Frontal cortex (tissue), 3 donors: ENCODE measurements at regions not wholly inside any gene's neighbourhood (a gene's known extent, or its start where the extent isn't known, plus 50 kb on each side); places are given as distances from the start of the nearest gene placed in this dataset.
A peak's percentile ranks its signal among the peaks of the same experiment; 100 is the strongest.
"Not testable (repeated sequence)": the region's sequence is repeated elsewhere in the genome, so short reads cannot be mapped to it uniquely, and the experiment has no call there.

ENCODE experiments used
- DNase-seq, 2 donors: peaks; one replicate each; pipeline ENCODE4 v3.0.0; 2012; ENCODE audit warnings: low spot score in 2 of 2
- FAIRE-seq: peaks from 2 replicates; lab custom pipeline; 2012; peaks lifted over from hg19 to GRCh38; lab: Jason Lieb, UNC
- donor health status: control.
- donor health status: control.
- donor health status: control.

DNA sequence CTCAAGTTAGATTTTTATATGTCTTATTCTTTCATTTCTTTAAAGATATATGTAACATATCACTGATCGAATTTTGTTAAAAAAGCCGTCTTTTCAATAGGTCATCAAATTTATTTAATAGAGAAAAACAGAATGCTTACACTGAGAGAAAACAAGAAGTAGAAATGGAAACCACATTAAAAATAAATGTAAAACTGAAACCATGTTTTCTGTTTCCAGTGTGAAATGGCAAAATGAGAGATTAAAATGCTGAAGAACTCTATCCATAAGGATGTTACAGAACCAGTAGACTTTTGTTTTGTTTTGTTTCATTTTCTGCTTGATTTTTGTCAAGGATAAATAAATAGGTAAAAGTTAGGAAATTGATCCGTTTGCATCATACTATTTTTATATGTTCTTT, 210.1 kb downstream of the PRDM9 start:
- no peak for DNase-seq
- FAIRE-seq: no peak

DNA sequence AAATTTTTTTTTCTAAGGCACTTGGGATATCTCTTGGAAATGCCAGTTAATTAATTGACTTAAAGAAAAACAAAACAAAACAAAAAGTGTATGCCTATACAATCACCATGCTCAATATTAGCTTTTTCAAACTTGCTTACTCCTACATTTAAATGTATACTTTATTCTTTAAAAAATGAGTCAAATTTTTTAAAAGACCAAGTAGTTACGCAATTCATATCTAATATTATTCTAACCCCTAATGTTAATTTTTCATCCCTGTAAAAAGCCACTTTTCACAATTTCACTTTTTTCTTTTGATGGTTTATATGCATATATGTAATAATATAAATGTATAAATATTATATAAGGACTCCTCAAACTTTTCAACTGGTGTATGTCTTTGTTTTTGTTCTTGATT, 211.2 kb downstream of the PRDM9 start:
- no peak for DNase-seq
- no peak for FAIRE-seq

DNA sequence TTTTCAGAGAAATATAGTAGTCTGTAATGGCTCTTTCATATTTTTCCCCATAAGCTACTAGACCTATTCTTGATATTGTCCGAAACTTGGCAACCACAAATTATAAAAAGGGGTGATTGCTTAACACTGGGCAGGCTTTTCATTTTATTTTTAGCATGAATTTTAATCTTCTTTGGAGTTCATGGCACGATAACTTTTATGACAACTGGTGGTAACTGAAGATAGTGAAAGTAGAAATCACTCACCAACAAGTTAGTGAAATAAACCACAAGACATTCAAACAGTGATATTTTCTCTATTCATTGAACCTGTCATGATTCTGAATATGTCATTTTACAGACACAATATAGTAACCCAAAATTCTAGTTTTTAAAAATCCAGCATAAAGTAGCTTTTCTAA, 213.9 kb downstream of the PRDM9 start:
- FAIRE-seq: no peak
- DNase-seq: no peak

DNA sequence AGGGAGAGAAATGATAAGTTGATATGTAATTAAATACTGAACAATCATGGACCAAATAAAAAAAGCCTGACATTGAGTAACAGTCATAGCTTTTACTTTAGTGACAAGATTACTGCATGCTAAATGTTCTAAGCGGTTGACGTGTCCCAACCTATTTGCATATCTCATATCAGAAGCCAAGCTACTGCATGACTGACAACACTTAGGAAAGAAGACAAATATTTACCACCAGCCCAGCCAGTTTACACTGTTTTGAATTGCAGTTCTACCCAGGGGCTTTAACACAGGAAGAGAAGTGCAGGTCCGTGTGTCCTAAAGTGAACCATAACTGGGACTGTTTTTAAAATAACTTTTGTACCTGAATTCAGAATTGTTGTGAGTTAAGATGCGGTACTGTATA, 219.9 kb downstream of the PRDM9 start:
- no peak for FAIRE-seq
- DNase-seq: no peak

DNA sequence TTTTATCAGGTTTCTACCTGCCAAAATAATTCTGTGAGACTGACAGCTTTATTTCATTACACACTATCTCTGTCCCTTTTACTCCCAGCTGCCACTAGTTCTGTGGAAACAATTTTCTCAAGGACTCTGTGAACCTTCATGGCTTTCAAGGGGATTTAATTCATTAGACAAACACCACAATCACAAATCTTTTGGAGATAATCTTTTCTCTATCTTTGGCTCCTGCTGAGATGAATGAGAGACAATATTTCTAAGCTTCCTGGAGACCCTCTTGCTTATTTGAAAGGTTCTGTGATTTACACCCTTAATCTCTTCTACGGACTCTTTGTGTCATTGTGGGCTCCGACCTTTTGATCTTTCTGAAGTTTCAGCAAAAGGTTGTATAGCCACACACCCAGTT, 222.6 kb downstream of the PRDM9 start:
- DNase-seq (no peak), FAIRE-seq (no peak)

DNA sequence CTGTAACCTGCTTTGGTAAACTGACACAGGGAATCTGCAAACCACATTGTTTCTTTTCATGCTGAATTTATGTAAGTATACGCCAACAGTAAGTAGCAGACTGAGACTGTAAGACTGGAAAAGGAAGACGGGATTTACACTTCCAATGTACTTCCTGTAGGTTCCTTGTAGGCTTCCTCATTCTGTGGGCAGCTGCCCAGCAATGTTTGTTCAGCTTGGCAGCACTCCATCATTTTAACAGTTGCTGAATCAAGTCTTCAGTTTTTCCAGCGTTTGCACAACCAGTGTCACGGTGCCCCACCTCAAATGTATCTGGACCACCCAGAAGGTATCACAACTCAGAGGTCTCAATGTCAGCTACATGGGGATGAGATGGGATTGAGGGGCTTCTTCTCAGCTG, 232.6 kb downstream of the PRDM9 start:
- DNase-seq (no peak), FAIRE-seq (no peak)

DNA sequence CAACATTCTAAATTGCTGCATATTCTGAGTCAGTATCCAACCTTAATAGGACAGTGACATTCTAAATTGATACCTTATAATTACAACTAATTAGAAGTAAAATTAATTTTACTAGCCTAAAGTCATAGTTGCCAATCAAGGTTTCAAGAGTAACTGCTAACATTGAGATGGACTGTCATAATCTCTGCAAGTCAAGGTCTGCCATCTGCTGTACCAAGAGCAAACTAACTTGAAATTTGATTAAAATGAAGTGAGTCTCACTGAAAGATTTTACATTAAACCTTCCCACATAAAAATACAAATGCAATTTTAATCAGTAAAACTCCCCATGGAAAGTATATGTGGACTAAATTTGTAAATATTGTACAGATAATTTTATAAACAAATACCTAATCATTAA, 235.3 kb downstream of the PRDM9 start:
- DNase-seq (no peak), FAIRE-seq (no peak)

DNA sequence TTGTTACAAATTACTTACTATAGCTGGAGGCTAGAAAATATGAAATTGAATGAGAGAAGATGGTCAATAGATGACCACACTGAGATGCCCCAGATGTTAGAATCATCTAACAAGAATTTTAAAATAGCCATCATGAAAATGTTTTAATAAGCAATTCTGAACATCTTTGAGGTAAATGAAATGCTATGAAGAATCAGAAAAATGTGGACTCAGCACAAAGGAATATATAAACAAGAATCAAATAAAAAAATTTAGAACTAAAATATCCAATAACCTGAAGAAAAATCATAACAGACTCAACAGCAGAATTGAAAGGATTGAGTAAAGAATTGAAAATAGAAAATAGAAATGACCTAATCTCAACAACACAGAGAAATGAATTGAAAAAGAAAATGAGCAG, 248.5 kb downstream of the PRDM9 start:
- no peak for FAIRE-seq

DNA sequence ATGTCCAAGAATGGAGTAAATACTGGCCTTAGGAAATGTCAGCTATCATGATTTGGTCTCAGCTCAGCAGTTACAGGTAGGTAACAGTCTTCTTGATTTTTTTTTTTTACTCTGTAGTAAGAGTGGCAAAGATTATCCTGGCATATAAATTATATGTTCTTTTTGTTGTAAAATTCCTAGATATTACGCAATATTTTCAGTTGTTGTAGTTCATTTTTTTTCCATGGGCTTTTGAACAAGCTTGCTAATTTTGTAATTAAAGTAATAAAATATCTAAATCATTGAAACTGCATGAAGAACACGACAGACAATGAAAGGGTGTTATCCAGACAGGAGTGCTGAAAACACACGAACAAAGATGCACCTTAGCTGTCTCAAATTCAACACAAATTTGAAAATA, 249.4 kb downstream of the PRDM9 start:
- FAIRE-seq (no peak), DNase-seq (no peak)

More for the DNA sequence above, 248.5 kb downstream of the PRDM9 start:
- DNase-seq: no peak

DNA sequence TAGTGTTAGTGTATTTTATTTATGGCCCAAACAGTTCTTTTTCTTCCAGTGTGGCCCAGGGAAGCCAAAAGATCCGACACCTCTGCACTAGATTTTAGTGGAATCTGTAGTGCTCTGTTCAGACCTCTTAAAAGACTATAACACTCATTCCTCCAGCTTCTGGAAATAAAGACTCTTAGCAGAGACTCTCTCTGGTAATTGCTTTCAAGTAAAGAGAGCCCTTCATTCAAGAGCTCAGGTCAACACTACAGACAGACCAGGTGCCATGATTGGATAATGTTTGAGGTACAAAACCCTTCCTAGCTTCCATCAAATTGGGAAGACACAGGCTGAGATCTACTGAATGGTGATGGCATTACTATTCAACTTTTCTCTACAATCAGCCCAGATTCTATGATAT, 255.8 kb downstream of the PRDM9 start:
- FAIRE-seq: no peak
- no peak for DNase-seq

DNA sequence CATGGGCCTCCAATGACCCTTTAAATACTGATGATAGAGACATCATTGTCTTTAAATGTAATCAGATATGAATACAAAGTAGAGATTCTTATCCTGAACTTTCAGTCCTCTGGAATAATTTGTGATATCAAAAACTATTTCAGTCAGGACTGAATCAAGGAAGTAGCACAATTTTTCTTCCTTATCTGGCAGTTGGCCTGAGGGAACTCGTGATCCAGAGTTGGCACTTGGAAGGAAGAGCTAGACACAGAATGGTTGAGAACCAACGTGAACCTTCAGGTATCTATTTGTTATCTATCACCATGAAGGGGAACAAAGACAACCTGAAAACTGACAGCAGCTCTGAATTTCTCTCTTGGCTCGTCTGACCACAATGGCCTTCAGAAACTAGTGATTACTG, 269.3 kb downstream of the PRDM9 start:
- DNase-seq (no peak), FAIRE-seq (no peak)

DNA sequence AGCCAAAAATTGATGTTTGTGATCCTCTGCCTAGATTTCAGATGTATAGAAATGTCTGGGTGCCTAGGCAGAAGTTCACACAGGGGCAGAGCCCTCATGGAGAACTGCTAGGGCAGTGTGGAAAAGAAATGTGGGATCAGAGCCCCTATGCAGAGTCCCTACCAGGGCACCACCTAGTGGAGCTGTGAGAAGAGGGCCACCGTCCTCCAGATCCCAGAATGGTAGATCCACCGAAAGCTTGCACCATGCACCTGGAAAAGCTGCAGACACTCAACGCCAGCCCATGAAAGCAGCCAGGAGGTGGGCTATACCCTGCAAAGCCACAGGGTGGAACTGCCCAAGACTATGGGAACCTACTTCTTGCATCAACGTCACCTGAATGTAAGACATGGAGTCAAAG, 292.9 kb downstream of the PRDM9 start:
- not testable (repeated sequence) for DNase-seq, FAIRE-seq

DNA sequence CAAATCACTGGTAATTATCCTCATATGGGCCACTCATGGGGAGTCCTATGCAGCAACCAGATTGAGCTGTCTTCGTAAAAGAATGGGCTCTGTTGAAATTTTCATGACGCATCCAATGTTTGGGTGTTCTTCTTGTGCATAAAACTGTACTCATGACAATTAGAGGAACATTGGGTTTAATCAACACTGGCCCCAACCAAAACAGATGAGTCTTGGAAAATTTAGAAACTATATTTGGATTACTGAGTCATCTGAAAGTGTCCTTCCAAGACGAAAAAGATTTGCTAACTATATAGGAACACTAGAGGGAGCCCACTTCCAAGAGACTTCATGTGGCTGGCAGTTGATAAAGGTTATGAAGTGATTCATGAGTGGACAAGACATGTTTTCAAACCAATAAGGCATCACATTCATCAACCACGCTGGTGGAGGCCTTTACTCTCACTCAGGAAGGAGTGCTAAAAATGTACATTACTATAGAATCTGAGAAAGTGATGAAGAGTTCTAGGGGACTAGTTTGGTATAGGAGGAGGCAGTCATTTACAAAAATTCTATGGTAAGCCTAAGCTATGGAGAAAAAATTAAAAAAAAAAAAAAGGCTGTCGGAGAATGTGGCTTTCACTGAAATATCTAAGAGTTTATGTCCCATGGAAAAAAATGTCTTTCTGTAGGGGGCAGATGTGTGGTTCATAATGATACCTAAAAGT, 313.5 kb downstream of the PRDM9 start:
- DNase-seq (no peak), FAIRE-seq (no peak)

DNA sequence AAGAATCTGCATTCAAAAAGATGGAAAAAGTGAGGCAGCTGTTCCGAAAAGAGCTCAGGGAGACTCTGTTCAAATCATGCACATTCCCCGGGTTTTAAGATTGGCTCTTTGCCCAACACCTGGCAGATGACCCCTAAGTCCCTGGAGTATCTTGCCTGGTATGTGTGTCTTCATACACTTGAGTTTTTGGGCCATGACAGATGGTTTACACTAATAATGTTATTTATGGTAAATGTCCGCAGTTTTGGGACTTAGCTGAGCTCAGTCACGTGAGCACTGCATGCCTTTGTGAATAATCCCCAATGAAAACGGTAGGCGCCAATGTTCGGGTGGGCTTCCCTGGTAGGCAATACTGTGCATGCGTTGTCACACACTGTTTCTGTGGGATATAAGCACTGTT, 316.1 kb downstream of the PRDM9 start:
- no peak for FAIRE-seq

DNA sequence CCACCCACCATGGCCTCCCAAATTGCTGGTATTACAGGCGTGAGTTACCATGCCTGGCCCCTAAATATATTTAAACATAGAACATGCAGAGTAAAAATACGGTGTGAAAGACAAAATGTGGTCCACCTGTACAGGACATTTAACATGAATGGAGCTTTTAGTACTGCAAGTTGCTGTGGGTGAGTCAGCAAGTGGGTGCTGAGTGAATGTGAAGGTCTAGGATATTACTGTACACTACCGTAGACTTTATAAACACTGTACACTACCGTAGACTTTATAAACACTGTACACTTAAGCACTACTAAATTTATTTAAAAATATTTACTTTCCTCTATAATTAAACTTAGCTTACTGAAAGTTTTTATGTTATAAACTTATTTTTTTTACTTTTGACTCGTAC, 317.8 kb downstream of the PRDM9 start:
- DNase-seq (no peak), FAIRE-seq (no peak)

More for the DNA sequence above, 316.1 kb downstream of the PRDM9 start:
- DNase-seq: no peak

DNA sequence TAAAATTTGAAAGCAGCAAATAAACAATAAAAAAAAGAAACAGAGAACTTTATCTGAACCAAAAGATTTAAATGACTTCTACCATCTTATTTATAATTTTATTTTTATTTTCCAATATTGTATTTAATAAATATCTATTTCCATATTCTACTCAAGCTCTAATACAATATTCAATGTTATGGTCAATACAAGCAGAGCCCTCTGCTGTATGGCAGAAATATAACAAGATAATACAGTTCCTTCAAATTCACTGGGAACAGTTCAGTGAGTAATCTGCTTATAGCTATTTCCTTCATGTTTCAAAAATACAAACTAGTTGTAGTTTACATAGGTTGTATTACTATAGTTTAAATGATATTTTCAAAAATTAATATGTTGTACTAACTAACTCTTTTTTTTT, 332.7 kb downstream of the PRDM9 start:
- FAIRE-seq (peak; percentile 78), DNase-seq (no peak)

DNA sequence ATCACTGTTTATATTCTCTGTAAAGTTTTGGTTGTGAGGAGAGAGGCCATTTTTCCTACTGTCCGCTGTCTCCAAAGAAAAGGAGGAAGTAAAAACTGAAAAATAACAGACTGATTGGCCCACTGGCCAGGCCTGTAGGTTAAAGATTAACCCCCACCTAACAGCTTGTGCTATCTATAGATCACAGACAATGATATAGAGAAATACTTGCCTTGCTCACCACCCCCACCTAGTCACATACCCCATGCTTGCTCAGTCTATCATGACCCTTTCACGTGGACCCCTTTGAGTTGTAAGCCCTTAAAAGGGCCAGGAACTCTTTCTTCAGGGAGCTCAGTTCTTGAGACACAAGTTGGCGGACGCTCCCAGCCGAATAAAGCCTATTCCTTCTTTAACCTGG, 357.4 kb downstream of the PRDM9 start:
- no peak for DNase-seq
- FAIRE-seq: no peak

DNA sequence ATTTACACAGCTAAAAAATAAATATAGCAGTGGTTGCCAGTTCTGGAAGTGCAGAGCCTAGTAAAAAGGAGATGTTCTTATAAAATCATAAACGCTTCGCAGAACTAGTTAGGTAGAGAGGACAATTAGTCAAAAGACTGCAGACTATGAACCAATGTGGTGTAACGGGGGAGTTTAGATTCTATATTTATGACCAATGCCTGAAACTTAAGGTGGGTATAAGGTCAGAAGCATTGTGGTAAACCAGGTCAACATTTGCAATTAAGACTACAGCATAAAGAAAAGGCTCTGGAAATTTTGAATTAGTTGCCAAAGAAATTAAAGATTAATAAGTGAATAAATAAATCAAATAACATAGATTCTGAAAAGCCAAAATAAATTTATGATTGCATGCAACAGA, 370.4 kb downstream of the PRDM9 start:
- DNase-seq (no peak), FAIRE-seq (no peak)

DNA sequence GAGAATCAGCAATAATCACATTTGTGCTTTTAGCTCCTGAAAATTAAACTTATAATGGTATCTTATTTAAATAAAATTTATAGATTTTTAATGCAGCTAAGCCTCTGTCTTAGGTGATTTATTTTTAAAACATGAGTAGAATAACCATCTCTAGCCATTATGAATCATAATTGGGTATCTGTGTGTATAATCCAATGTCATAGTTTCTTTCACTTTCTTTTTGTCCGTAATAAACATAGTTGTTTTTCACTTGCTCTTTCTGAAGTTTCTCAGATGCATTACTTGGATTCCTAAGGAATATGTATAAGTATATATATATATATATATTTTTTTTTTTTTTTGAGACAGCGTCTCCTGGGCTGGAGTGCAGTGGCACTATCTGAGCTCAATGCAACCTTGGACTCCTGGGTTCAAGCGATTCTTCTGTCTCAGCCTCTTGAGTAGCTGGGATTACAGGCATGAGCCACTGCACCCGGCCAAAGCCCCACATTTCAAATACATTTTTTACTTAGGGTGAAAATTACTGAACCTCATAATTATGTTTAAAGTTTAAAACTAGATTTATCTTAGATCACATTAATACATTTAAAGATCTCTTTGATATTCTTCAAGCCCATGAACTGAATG, 377.1 kb downstream of the PRDM9 start:
- FAIRE-seq: no peak

DNA sequence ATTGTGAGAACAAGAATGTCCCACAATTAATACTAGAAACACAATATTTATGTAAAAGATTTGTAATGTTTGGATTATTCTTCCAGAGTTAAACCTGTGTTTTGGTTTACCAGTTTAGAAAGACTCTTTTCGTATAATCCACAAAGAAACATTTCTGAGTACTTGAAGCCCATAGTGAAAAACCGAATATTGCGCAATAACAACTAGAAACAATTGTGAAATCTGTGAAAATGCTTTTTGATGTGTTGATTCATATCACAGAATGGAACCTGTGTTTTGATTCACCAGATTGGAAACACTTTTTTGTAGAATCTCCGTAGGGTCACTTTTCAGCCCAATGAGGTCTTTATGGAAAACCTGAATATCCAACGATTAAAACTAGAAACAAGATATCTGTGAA, 386.2 kb downstream of the PRDM9 start:
- DNase-seq (no peak), FAIRE-seq (no peak)

More for the DNA sequence above, 377.1 kb downstream of the PRDM9 start:
- DNase-seq: no peak

DNA sequence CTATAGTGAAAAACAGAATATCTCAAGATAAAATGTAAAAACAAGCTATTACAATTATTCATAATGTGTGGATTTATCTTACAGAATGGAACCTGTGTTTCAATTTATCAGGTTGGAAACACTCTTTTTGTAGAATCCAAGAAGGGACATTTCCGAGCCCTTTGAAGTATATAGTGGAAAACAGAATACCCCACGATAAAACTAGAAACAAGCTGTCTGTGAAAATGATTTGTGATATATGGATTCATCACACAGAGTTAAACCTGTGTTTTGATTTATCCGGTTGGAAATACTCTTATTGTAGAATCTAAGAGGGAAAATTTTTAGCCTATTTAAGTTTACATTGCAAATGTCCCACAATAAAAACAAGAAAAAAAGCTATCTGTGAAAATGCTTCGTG, 388.2 kb downstream of the PRDM9 start:
- no peak for FAIRE-seq
- DNase-seq: no peak

DNA sequence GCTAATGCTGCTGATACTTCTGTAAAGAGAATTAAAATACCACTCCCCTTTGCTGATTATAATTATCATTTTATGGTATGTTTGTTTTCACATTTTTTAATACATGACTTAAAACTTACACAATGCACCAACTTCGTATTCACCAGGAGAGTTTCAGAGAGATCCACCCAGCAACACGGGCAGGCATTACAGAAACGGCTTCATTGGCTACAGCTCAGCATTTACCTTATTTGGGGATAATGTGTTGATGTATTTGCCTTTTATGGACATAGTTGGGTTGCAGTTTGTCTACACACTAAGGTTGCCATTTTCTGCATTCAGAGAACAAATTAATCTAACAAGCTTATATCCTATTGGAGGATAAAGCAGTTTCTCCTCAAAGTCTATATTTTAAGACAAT, 423.6 kb downstream of the PRDM9 start:
- FAIRE-seq: no peak

More for the DNA sequence above, 423.6 kb downstream of the PRDM9 start:
- no peak for DNase-seq
